Ovary (tissue), 3 donors: ENCODE measurements at regions not wholly inside any gene's neighbourhood (a gene's known extent, or its start where the extent isn't known, plus 50 kb on each side); places are given as distances from the start of the nearest gene placed in this dataset.

ENCODE experiments used
- CTCF ChIP-seq, 3 donors: fragments of 450-650 bp in 2 of 3; fragments of 200-600 bp in 1 of 3; IDR thresholded peaks; one replicate each; pipeline versions ENCODE4 v1.5.1 to v1.8.0; 2016 to 2022; ENCODE audit warnings: antibody characterized with exemption in 3 of 3, mild to moderate bottlenecking in 1 of 3
- POLR2A ChIP-seq: fragments of 450-650 bp; IDR thresholded peaks from one replicate; pipeline ENCODE4 v1.6.1; 2017; ENCODE audit warnings: antibody characterized with exemption, mild to moderate bottlenecking, moderate library complexity
- donor health status: DM: no; HTN: no; CAD: no.

- TF ChIP-seq POLR2A (no peak), CTCF (IDR thresholded peaks at IDR 0.05) (no peak)
Measured at GRCh38 chr6:141139461-141139860, 993.3 kb upstream of the GJE1 start.
